ENCODE measurements at regions not wholly inside any gene's neighbourhood (a gene's known extent, or its start where the extent isn't known, plus 50 kb on each side); places are given as distances from the start of the nearest gene placed in this dataset.

GRCh38 chr2:108154366-108155061 lies 85.3 kb upstream of the SULT1C3 start:
- TF ChIP-seq CTCF (IDR thresholded peaks at IDR 0.05), result no peak
- no peak for TF ChIP-seq EP300 (IDR thresholded peaks at IDR 0.05)

All from tibial nerve (tissue), 4 donors.